Neural progenitor cell (in vitro differentiated cells): ENCODE measurements at regions not wholly inside any gene's neighbourhood (a gene's known extent, or its start where the extent isn't known, plus 50 kb on each side); places are given as distances from the start of the nearest gene placed in this dataset.

Experiments used
- DNase-seq: peaks from one replicate; pipeline ENCODE4 v3.0.0-alpha.2; 2016; ENCODE audit warnings: low spot score
- H2AFZ ChIP-seq: fragments of 200-600 bp; sonication (generic); replicated peaks from 2 replicates; pipeline ENCODE4 v1.6.1; 2016; ENCODE audit warnings: antibody characterized with exemption
- H3F3A ChIP-seq: fragments of 200-600 bp; sonication (generic); 2 replicates; pipeline ENCODE4 v1.6.1; 2016; ENCODE audit warnings: antibody characterized with exemption, low read depth
- H3K27ac ChIP-seq: fragments of 200-600 bp; sonication (generic); 2 replicates; pipeline ENCODE4 v1.5.1; 2016; ENCODE audit warnings: mild to moderate bottlenecking
- H3K27me3 ChIP-seq: fragments of 200-600 bp; sonication (generic); 2 replicates; pipeline ENCODE4 v1.6.1; 2016; ENCODE audit warnings: mild to moderate bottlenecking, moderate library complexity
- H3K36me3 ChIP-seq: fragments of 200-600 bp; sonication (generic); 2 replicates; pipeline ENCODE4 v1.5.1; 2016
- H3K4me1 ChIP-seq: fragments of 200-600 bp; sonication (generic); 2 replicates; pipeline ENCODE4 v1.6.1; 2016; ENCODE audit warnings: mixed run types
- H3K4me2 ChIP-seq: fragments of 200-600 bp; sonication (generic); 2 replicates; pipeline ENCODE4 v1.6.1; 2016
- H3K4me3 ChIP-seq: fragments of 200-600 bp; sonication (generic); 2 replicates; pipeline ENCODE4 v1.5.1; 2016
- H3K79me2 ChIP-seq: fragments of 200-600 bp; sonication (generic); 2 replicates; pipeline ENCODE4 v1.6.1; 2016; ENCODE audit warnings: low read depth
- H3K9ac ChIP-seq: fragments of 200-600 bp; sonication (generic); 2 replicates; pipeline ENCODE4 v1.6.1; 2016
- H3K9me3 ChIP-seq: fragments of 200-600 bp; sonication (generic); 2 replicates; pipeline ENCODE4 v1.5.1; 2016; ENCODE audit warnings: low read depth
- H4K20me1 ChIP-seq: fragments of 200-600 bp; sonication (generic); 2 replicates; pipeline ENCODE4 v1.6.1; 2016; ENCODE audit warnings: low read depth
- H3K27ac Mint-ChIP-seq: 3 replicates; pipeline ENCODE4 v1.8.0; 2021; ENCODE audit warnings: mixed read lengths
- H3K27me3 Mint-ChIP-seq: 2 replicates; pipeline ENCODE4 v1.8.0; 2022; ENCODE audit warnings: low read depth, mild to moderate bottlenecking, inconsistent platforms, moderate library complexity, mixed read lengths; ENCODE audit not compliant: insufficient read depth
- H3K36me3 Mint-ChIP-seq: 3 replicates; pipeline ENCODE4 v1.8.0; 2021; ENCODE audit warnings: mixed read lengths
- H3K4me1 Mint-ChIP-seq: 3 replicates; pipeline ENCODE4 v1.8.0; 2021; ENCODE audit warnings: mixed read lengths
- H3K4me3 Mint-ChIP-seq: 3 replicates; pipeline ENCODE4 v1.8.0; 2021; ENCODE audit warnings: mild to moderate bottlenecking, moderate library complexity, mixed read lengths
- H3K9me3 Mint-ChIP-seq: 3 replicates; pipeline ENCODE4 v1.8.0; 2020; ENCODE audit warnings: mixed read lengths
- EZH2 ChIP-seq: fragments of 200-600 bp; sonication (generic); IDR thresholded peaks from 2 replicates; pipeline ENCODE4 v1.6.1; 2017; ENCODE audit warnings: antibody characterized with exemption, mild to moderate bottlenecking, moderate library complexity
- EZH2phosphoT487 ChIP-seq: fragments of 200-600 bp; sonication (generic); IDR thresholded peaks from 2 replicates; pipeline ENCODE4 v1.6.1; 2017; ENCODE audit warnings: antibody characterized with exemption
- TF ChIP-seq, protein P1 (sequence below): fragments of 200-600 bp; sonication (generic); IDR thresholded peaks from 2 replicates; pipeline ENCODE4 v1.5.1; 2017; ENCODE audit warnings: antibody characterized with exemption, mild to moderate bottlenecking

DNA sequence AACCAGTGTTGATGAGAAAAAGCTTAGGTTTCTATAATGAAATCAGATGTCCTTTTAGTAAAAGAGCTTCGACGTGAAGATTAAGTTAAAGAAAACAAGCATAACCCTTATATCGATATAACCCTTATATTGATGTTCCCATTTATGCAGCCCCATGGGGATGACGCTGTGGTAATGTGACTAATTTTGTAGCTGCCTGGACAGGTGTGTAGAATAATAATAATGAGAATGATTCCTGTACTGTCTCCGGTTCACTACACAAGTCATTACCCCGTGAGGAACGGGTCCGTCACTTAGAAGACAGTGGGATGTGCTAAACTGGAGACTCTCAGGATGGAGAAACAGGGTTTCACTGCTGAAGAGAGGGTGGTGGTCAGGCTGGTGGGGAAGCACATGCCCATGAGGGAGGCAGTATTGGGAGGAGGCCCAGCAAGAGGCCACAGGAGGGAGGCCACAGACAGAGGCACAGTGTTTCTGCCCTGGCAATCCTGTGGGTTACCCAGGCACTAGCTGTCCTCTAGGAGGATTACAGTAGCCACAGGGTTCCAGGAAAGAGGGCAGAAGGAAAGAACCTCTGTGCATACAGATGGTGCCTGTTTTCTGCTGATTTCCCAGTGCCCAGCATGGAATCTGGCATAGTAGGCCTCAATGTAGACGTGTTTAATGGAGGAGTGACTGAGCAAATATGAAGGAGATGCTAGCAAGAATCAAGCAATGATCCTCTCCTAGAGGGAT lies 191.1 kb upstream of the TSC22D2 start:
- Histone ChIP-seq H3K9ac (no peak overlapping the region), H3K79me2 (no peaks in the 10 kb centered on the region), H3K27me3 (peaks cover 7% of the 10 kb centered on the region), H3K9me3 (no peaks in the 10 kb centered on the region), H3F3A (peaks cover 13% of the 10 kb centered on the region), H3K27ac (no peak overlapping the region), H3K4me2 (no peak overlapping the region), H3K4me3 (no peak overlapping the region), H3K4me1 (peaks cover 19% of the 10 kb centered on the region), H3K36me3 (no peaks in the 10 kb centered on the region), H2AFZ (peak overlapping the region; percentile 21), H4K20me1 (no peaks in the 10 kb centered on the region)
- no peaks in the 10 kb centered on the region for H3K27me3 Mint-ChIP-seq
- TF ChIP-seq EZH2phosphoT487, result no peak
- TF ChIP-seq EZH2, result no peak
- TF ChIP-seq, protein P1, sequence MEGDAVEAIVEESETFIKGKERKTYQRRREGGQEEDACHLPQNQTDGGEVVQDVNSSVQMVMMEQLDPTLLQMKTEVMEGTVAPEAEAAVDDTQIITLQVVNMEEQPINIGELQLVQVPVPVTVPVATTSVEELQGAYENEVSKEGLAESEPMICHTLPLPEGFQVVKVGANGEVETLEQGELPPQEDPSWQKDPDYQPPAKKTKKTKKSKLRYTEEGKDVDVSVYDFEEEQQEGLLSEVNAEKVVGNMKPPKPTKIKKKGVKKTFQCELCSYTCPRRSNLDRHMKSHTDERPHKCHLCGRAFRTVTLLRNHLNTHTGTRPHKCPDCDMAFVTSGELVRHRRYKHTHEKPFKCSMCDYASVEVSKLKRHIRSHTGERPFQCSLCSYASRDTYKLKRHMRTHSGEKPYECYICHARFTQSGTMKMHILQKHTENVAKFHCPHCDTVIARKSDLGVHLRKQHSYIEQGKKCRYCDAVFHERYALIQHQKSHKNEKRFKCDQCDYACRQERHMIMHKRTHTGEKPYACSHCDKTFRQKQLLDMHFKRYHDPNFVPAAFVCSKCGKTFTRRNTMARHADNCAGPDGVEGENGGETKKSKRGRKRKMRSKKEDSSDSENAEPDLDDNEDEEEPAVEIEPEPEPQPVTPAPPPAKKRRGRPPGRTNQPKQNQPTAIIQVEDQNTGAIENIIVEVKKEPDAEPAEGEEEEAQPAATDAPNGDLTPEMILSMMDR, result no peak
- peak overlapping the region; percentile 78 for H3K27ac Mint-ChIP-seq
- peaks cover 7% of the 10 kb centered on the region for H3K9me3 Mint-ChIP-seq
- no peaks in the 10 kb centered on the region for H3K36me3 Mint-ChIP-seq
- DNase-seq, result no peak
- H3K4me1 Mint-ChIP-seq, result peaks cover 38% of the 10 kb centered on the region
- H3K4me3 Mint-ChIP-seq, result no peak overlapping the region

DNA sequence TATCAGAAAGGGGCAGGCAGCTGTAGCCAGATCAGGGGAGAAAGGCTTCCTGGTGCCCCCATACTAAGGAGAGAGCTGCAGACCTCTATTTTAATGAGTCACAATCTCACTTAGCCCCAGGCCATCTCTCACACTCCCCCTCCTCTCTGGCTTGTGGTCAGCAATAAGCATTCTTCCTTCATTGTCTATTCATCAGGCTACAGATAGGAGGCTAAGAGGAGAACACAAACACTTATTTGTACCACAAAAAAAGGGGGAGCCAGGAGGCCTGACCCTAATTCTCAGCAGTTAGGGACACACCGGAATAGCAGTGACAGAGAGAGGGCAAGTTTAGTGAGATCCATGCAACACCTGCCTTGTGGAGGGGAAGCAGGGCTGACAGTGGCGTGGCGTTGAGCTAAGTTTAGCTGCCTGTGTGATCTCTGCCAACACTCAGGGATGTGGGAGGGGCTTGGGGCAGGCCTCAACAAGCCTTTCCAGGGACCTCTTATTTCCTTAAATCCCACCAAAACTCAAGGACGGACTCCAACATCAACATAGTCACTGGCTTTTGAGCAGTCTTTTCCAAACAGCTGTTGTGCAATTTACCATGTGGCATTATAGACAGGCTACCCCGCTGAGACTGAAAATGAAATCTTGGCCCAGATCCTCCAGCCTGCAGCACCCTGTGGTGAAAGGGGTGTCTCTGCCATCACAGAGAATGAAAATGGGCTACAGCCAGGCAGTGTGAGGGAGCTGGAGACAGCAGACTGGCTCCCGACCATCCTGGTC lies 191.9 kb upstream of the TSC22D2 start:
- Mint-ChIP-seq H3K4me3 (peak overlapping the region; percentile 64), H3K36me3 (no peaks in the 10 kb centered on the region), H3K27me3 (no peaks in the 10 kb centered on the region), H3K4me1 (peaks cover 37% of the 10 kb centered on the region), H3K9me3 (peaks cover 7% of the 10 kb centered on the region), H3K27ac (peak overlapping the region; percentile 78)
- Histone ChIP-seq H3F3A (peaks cover 14% of the 10 kb centered on the region), H3K9me3 (no peaks in the 10 kb centered on the region), H3K79me2 (no peaks in the 10 kb centered on the region), H3K4me2 (peak overlapping the region; percentile 31), H4K20me1 (no peaks in the 10 kb centered on the region), H3K27me3 (no peaks in the 10 kb centered on the region), H3K4me3 (no peak overlapping the region), H3K4me1 (peaks cover 22% of the 10 kb centered on the region), H3K9ac (no peak overlapping the region), H2AFZ (peak overlapping the region; percentile 21), H3K36me3 (no peaks in the 10 kb centered on the region), H3K27ac (no peak overlapping the region)
- TF ChIP-seq EZH2 (no peak), EZH2phosphoT487 (no peak)
- TF ChIP-seq, protein P1, result no peak
- DNase-seq, result peak; percentile 24

DNA sequence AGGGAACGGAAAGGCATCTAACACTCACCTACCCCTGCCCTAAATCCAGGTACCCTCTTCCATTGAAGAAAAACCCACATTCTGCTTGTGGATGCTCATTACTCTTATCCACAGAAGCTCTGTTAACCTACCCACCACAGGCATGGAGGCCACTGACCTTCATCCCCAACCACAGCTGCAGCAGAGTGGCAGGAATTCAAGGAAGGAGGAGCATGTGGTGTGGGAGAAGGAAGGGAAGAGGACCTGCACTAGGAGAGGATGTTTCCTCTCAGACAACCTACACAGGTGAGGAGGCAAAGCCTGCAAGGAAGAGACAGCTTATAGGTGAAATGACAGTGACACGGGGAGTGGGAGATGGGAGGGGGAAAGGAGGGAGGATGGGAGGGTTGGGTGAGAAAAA lies 192.5 kb upstream of the TSC22D2 start:
- Histone ChIP-seq H3K4me3 (no peak overlapping the region), H3K27me3 (no peaks in the 10 kb centered on the region), H3F3A (peaks cover 20% of the 10 kb centered on the region), H3K36me3 (no peaks in the 10 kb centered on the region), H3K79me2 (no peaks in the 10 kb centered on the region), H3K9ac (no peak overlapping the region), H3K4me1 (peaks cover 23% of the 10 kb centered on the region), H3K27ac (no peak overlapping the region), H2AFZ (peak overlapping the region; percentile 35), H4K20me1 (no peaks in the 10 kb centered on the region), H3K9me3 (no peaks in the 10 kb centered on the region), H3K4me2 (no peak overlapping the region)
- TF ChIP-seq, protein P1, result no peak
- TF ChIP-seq EZH2 (no peak), EZH2phosphoT487 (no peak)
- DNase-seq, result no peak
- peak overlapping the region; percentile 64 for H3K4me3 Mint-ChIP-seq
- no peaks in the 10 kb centered on the region for H3K27me3 Mint-ChIP-seq
- no peaks in the 10 kb centered on the region for H3K36me3 Mint-ChIP-seq
- peak overlapping the region; percentile 82 for H3K27ac Mint-ChIP-seq
- H3K4me1 Mint-ChIP-seq, result peaks cover 32% of the 10 kb centered on the region
- H3K9me3 Mint-ChIP-seq, result peaks cover 7% of the 10 kb centered on the region
